HG03354 (cell line): ENCODE measurements at regions not wholly inside any gene's neighbourhood (a gene's known extent, or its start where the extent isn't known, plus 50 kb on each side); places are given as distances from the start of the nearest gene placed in this dataset.
"Not testable (repeated sequence)": the region's sequence is repeated elsewhere in the genome, so short reads cannot be mapped to it uniquely, and the experiment has no call there.

Source experiments
- ATAC-seq: cut with Tn5 transposase; IDR thresholded peaks from one replicate; pipeline ENCODE4 v1.9.1; 2021; ENCODE audit warnings: mild to moderate bottlenecking; ENCODE audit not compliant: unreplicated experiment, poor library complexity, severe bottlenecking

DNA sequence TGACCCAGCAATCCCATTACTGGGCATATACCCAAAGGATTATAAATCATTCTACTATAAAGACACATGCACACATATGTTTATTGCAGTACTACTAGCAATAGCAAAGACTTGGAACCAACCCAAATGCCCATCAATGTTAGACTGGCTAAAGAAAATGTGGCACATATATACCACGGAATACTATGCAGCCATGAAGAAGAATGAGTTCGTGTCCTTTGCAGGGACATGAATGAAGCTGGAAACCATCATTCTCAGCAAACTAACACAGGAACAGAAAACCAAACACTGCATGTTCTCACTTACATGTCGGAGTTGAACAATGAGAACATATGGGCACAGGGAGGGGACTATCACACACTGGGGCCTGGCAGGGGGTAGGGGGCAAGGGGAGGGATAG, 183.0 kb downstream of the HACE1 start:
- ATAC-seq: not testable (repeated sequence)

DNA sequence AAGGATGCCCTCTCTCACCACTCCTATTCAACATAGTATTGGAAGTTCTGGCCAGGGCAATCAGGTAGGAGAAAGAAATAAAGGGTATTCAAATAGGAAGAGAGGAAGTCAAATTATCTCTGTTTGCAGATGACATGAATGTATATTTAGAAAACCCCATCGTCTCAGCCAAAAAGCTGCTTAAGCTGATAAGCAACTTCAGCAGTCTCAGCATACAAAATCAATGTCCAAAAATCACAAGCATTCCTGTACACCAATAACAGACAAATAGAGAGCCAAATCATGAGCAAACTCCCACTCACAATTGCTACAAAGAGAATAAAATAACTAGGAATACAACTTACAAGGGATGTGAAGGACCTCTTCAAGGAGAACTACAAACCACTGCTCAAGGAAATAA, 184.6 kb downstream of the HACE1 start:
- not testable (repeated sequence) for ATAC-seq

DNA sequence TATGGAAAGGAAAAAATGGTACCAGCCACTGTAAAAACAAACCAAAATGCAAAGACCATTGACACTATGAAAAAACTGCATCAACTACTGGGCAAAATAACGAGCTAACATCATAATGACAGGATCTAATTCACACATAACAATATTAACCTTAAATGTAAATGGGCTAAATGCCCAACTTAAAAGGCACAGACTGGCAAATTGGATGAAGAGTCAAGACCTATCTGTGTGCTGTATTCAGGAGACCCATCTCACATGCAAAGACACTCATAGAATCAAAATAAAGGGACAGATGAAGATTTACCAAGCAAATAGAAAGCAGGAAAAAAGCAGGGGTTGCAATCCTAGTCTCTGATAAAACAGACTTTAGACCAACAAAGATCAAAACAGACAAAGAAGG, 186.6 kb downstream of the HACE1 start:
- ATAC-seq: not testable (repeated sequence)

DNA sequence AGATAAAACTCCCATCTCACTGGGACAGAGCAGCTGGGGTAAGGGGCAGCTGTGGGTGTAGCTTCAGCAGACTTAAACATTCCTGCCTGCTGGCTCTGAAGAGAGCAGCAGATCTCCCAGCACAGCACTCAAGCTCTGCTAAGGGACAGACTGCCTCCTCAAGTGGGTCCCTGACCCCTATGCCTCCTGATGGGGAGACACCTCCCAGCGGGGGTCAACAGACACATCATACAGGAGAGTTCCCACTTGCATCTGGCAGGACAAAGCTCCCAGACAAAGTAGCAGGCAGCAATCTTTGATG, 188.2 kb downstream of the HACE1 start:
- not testable (repeated sequence) for ATAC-seq

DNA sequence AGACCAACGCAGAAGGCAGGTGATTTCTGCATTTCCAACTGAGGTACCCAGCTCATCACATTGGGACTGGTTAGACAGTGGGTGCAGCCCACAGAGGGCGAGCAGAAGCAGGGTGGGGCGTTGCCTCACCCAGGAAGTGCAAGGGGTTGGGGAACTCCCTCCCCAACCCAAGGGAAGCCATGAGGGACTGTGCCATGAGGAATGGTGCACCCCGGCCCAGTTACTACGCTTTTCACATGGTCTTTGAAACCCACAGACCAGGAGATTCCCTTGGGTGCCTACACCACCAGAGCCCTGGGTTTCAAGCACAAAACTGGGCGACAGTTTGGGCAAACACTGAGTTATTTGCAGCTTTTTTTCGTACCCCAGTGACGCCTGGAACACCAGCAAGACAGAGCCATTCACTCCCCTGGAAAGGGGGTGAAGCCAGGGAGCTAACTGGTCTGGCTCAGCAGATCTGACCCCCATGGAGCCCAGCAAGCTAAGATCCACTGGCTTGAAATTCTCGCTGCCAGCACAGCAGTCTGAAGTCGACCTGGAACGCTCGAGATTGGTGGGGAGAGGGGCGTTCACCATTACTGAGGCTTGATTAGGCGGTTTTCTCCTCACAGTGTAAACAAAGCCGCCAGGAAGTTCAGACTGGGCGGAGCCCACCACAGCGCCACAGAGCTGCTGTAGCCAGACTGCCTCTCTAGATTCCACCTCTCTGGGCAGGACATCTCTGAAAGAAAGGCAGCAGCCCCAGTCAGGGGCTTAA, 188.7 kb downstream of the HACE1 start:
- ATAC-seq: not testable (repeated sequence)

DNA sequence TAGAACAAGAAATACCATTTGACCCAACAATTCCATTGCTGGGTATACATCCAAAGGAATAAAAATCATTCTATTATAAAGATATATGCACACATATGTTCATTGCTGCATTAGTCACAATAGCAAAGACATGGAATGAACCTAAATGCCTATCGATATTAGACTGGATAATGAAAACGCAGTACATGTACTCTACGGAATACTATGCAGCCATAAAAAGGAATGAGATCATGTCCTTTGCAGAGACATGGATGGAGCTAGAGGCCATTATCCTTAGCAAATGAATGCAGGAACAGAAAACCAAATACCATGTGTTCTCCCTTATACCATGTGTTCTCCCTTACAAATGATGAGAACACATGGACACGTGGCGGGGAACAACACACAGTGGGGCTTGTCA, 190.2 kb downstream of the HACE1 start:
- no peak for ATAC-seq

DNA sequence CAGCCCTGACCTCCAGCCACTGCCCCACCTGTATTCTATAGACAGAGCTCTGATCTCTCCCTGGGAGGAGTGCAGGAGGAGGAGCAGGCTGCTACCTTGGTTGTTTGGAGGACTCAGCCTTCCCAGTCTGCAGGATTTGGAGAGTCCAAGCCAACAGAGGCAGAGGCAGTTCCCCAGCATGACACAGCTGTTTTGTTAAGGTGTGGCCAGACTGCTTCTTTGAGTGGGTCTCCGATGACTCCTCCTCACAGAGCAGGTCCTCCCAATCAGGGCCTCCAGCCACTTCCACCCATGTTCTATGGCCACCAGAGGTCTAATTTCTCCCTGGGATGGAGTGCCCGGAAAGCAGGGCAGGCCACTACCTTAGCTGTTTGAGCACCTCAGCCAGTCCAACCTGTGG, 203.5 kb downstream of the HACE1 start:
- no peak for ATAC-seq

DNA sequence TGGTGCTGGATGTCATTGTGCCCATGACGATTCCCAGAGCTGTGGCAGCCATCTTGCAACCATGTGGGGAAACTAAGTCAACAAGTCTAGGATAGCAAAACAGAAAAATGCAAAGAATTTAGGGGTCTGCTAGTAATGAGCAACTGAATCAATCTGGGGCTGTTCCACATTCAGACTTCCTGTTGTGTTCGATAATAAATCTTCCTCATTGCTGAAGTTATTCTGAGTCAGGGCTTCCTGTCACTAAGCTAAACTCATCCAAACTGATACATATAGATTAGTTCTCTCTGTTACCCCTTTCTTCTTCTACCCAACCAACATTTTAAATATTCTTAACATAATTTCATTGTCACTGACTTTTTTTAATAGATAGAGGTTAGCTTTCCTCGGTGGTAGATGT, 205.9 kb downstream of the HACE1 start:
- ATAC-seq: no peak

DNA sequence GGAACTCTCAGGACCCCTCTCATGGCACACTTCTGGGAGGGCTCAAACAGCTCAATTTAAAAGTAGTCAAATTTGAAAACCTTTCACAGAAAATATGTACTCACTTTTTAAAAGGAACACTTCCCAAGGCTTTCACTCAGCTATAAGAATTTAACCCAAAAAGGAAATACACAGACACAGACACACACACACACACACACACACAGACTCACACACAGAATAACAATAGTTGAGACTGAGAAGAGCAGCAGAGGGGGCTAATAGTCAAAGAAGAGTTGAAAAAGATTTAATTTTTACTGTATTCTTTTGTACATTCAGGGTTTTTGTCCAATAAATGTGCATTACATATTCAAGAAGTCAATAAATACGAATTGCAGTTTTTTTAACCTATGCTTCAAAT, 211.4 kb downstream of the HACE1 start:
- ATAC-seq: no peak

DNA sequence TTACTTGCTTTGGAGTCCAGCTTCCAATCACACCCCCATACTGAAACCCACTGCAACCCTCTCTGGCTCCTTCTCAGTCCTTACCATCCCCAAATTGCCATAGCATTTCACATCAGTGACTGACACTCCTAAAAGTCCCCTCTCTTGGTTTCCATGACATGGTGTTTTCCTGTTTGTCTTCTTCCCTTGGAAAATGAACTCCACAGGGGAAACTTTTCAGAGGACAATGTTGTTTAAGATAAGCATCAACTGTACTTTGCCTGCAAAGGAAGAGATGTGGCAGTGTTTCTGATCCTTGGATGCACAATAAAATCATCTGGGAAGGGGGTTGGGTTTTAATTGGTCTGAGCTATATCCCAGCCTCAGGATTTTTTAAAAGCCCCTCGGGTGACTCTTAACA, 214.9 kb downstream of the HACE1 start:
- no peak for ATAC-seq

DNA sequence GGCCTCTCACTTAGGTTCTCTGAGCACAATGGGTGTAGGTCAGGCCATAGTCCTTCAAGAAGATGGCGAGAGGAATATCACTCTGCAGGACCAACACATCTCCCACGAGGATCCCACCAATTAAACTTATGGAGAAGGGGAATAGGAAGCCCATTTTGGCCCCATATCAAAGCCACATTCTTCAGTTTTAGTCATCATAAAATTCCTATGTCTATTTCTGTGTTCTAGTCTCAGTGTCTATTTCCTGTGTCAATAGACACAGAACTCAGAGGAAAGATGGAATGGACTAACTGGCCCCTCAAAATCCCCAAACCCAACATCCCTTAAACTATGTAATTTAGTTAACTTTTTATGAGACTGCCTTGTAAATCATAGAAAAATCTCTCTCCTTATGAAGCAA, 216.8 kb downstream of the HACE1 start:
- ATAC-seq: no peak

DNA sequence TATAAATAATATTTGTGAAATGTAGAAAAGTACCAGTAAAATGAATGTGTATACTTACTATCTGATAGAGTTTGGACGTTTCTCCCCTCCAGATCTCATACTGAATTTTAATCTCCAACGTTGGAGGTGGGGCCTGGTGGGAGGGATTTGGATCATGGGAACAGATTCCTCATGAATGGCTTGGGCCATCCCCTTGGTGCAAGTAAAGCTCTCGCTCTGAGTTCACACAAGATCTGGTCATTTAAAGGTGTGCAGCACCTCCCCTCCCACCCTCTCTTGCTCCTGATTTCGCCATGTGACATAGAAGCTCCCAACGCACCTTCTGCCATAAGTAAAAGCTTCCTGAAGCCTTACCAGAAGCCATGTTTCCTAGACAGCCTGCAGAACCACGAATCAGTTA, 219.0 kb downstream of the HACE1 start:
- ATAC-seq: no peak

DNA sequence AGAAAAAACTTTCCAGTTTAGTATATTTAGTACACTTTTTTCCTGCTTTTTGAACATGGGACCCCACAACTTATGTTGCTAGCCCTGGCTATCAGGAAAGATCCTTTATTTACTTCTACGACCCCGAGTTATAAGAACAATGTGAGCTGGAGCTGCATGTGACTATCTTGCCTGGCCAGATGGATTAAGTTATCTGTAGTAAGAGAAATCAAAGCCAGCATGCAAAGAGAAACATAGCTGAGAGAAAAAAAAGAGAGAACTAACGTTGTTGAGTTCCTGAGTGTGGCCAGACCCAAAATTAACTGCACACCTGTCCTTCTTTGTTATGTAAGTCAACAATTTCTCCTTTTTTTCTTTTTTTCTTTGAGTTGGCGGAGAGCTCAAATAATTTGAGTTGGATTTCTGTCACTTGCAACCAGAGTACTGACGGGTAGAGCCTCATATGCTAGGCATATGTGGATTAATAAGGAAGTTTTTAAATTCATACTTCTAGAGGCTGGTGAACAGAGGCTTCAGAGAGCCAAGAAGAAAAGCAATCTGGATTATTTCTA, 219.5 kb downstream of the HACE1 start:
- no peak for ATAC-seq

DNA sequence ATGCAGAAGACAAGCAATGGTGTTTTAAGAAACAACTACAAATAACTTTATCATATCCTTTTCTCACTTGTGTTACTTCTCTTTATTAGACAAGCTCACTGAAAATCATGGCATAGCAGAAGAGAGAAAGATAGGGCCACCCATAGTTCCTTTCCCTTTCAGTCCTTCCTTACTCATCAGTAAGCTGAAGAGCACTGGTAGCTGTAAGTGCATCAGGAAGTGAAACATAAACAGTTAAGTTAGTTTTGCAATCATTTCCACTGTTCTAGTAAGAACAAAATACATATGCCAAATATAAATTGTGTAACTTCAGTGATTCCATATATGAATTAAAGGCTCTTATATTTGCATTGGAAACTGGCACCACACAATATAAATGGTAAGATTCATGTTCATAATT, 220.1 kb downstream of the HACE1 start:
- ATAC-seq: peak; percentile 94

DNA sequence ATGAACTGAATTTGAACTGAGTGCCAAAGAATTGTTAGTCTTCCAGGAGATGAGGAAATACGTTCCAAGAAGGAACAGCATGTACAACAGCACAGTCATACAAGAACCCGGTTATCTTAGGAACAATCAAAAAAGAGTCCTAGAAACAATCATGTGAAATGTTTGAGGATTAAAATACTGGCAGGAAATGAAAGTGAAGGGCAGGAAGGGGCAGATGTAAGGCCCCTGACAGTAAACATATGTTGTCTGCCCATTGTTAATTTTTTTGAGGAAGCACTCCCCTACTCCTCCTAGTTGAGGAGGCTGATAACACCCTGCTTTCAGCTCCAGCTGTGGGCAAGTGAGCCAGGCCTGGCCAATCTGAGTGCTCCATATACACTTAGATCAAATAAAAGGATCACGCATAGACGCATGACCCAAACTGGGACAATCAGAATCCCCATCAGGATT, 220.9 kb downstream of the HACE1 start:
- no peak for ATAC-seq

DNA sequence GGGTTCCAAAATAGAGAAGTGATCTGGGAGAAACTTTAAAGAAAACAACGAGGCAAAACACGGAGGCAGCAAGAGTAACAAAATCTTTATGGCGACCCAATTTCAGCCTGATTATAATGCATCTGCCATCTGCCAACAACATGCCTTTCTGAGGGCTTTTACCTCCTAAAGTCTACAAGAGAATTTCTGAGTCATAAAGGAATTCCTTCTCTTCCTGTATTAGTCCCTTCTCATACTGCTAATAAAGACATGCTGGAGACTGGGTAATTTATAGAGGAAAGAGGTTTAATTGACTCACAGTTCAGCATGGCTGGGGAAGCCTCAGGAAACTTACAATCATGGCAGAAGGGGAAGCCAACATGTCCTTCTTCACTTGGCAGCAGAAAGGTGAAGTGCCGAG, 226.6 kb downstream of the HACE1 start:
- ATAC-seq: no peak

DNA sequence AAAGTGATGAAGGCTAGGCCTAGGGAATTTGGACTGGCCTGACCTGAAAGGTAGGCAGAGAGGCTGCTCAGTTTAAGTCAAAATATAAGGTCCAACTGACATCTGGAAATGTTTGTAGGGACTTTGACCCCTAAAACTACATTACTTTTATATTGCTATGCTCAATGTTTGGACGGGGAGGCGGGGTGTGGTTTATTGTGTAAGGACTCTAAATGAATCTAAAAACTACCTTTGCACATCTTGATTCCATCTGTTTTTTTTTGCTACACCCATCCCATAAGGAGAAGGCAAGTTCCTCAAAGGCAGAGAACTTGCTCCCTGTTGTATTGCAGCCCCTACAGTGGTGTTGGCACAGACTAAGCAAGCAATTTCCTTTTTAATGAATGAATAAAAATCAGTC, 227.1 kb downstream of the HACE1 start:
- no peak for ATAC-seq

DNA sequence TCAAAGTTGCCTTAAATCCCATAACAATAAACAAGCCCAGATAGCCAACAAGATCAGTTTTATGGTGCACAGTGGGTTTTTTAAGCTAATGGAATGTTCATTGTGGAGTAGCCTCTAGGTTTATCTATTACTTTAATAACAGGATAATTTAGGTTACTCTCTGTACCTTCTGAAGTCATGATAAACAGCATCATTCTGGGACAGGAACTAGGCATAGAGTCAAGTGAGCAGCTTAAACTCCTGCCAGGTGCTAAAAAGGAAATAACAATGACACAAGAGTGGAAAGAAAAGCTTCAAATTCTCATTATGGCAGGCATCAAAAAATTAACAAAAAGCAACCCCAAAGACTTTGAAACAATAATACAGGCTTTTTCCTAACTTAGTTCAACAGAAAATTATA, 228.8 kb downstream of the HACE1 start:
- no peak for ATAC-seq

DNA sequence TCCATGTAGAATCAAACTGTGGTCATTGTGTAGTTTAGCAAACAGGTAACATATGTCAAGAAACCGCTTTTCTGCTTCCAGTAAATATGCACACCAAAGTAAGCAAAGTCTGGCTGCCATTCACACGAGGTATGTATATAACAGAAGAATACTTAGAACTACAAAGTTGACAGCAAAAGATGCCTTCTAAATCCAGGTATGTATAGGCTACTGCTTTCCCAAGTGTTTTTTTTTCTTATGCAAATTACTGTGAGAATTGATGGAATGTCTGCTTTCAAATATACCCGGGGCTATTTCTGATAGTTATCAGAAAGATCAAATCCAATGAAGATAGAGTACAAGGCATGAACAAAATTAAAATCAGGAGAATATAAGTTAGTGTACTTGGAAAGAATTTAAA, 229.2 kb downstream of the HACE1 start:
- ATAC-seq: no peak

DNA sequence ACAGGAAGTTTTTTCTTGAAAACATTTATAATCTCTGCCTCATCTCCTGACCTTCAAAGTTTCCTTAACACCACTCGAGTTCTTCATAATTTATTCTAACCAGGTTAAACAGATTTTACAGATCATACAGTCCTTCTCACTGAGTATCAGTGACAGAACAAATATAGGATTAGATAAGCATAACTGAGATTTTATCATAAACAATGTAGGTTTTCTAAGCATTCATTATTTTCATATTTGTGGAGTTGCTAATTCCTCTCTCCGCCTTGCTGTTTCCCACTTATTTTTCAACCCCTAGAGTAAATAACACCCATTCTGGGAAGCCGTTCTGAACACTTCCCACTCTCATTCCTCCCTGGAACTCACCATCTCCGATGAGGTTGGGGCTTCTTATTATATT, 229.9 kb downstream of the HACE1 start:
- ATAC-seq: no peak

DNA sequence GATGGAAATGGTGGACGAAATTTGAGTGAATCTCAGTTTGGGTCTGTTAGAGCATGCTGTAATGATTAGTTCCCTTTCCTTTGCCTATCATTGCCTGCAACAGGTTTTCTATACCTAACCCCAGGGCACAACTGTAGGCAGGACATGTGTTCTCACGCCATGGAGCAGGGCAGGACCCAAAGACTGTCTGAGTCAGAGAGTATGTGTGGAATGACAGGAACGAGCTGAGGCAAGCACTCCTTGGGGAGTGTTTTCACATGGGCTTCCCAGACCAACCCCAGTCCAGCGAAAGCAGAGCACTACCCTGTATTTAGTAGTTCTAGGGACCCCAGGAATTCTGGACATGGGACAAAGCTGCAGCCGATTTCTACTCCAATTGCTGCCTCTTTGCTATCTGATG, 234.2 kb downstream of the HACE1 start:
- ATAC-seq: no peak
